WTC11 (cell line): ENCODE measurements at regions not wholly inside any gene's neighbourhood (a gene's known extent, or its start where the extent isn't known, plus 50 kb on each side); places are given as distances from the start of the nearest gene placed in this dataset.

Source experiments
- AFF4 ChIP-seq: sonication (generic); formaldehyde crosslinking; IDR thresholded peaks from 2 replicates; pipeline ENCODE4 v1.8.1; 2023; ENCODE audit warnings: mild to moderate bottlenecking, missing genetic modification reagents, borderline replicate concordance
- CTCF ChIP-seq: fragments of 200-600 bp; IDR thresholded peaks from 2 replicates; pipeline ENCODE4 v1.8.0; 2022; ENCODE audit warnings: antibody characterized with exemption
- IRF1 ChIP-seq: sonication (generic); formaldehyde crosslinking; IDR thresholded peaks from 2 replicates; pipeline ENCODE4 v1.8.0; 2023; ENCODE audit warnings: missing genetic modification reagents
- SP1 ChIP-seq: sonication (generic); formaldehyde crosslinking; conservative IDR thresholded peaks from 2 replicates; pipeline ENCODE4 v1.8.1; 2022; ENCODE audit warnings: missing genetic modification reagents
- ZBTB21 ChIP-seq: sonication (generic); formaldehyde crosslinking; IDR thresholded peaks from 2 replicates; pipeline ENCODE4 v1.8.1; 2023; ENCODE audit warnings: mild to moderate bottlenecking, missing genetic modification reagents, borderline replicate concordance
- ZNF512 ChIP-seq: sonication (generic); formaldehyde crosslinking; IDR thresholded peaks from 2 replicates; pipeline ENCODE4 v1.8.1; 2022; ENCODE audit warnings: missing genetic modification reagents, borderline replicate concordance

- TF ChIP-seq CTCF: no peak
- no peak for TF ChIP-seq AFF4
- no peak for TF ChIP-seq IRF1 (CRISPR knock-in tag)
- no peak for TF ChIP-seq ZBTB21
- TF ChIP-seq SP1 (CRISPR knock-in tag): no peak
- TF ChIP-seq ZNF512 (CRISPR knock-in tag): no peak
These were observed 424.2 kb downstream of the TUSC1 start for GRCh38 chr9:25254051-25254450.
